Stimulated activated CD8-positive, alpha-beta memory T cell treated with anti-CD3 and anti-CD28 coated beads, Interleukin-4, amount 100 ng/mL, for 1 hour (primary cell): ENCODE measurements at regions not wholly inside any gene's neighbourhood (a gene's known extent, or its start where the extent isn't known, plus 50 kb on each side); places are given as distances from the start of the nearest gene placed in this dataset.
"Not testable (repeated sequence)": the region's sequence is repeated elsewhere in the genome, so short reads cannot be mapped to it uniquely, and the experiment has no call there.

Experiments used
- DNase-seq, 2 donors: peaks; one replicate each; pipeline ENCODE4 v3.0.0-alpha.2; 2020; ENCODE audit warnings: low read depth in 2 of 2, low spot score in 1 of 2

- DNase-seq: no peak
Measured at GRCh38 chr5:62143268-62144229, 162.5 kb upstream of the KIF2A start.

GRCh38 chr5:62144401-62145022 lies 161.5 kb upstream of the KIF2A start:
- no peak for DNase-seq

GRCh38 chr5:62149879-62150278 lies 156.1 kb upstream of the KIF2A start:
- DNase-seq: no peak

GRCh38 chr5:62152394-62153087 lies 153.5 kb upstream of the KIF2A start:
- DNase-seq: no peak

- DNase-seq: no peak
Measured at GRCh38 chr5:62154758-62155157, 151.2 kb upstream of the KIF2A start.

GRCh38 chr5:62155988-62156387 lies 150.0 kb upstream of the KIF2A start:
- DNase-seq: no peak

GRCh38 chr5:62167561-62168057 lies 138.4 kb upstream of the KIF2A start:
- DNase-seq: no peak

- DNase-seq: no peak
Measured at GRCh38 chr5:62168506-62169281, 137.3 kb upstream of the KIF2A start.

GRCh38 chr5:62178258-62178657 lies 127.7 kb upstream of the KIF2A start:
- DNase-seq: no peak

GRCh38 chr5:62182802-62183201 lies 123.2 kb upstream of the KIF2A start:
- DNase-seq: no peak

- DNase-seq: no peak
Measured at GRCh38 chr5:62183727-62184126, 122.3 kb upstream of the KIF2A start.

- no peak for DNase-seq
Measured at GRCh38 chr5:62184444-62184843, 121.6 kb upstream of the KIF2A start.

GRCh38 chr5:62190173-62190572 lies 115.8 kb upstream of the KIF2A start:
- DNase-seq: no peak

GRCh38 chr5:62190931-62191330 lies 115.1 kb upstream of the KIF2A start:
- DNase-seq: no peak

GRCh38 chr5:62192958-62193357 lies 113.0 kb upstream of the KIF2A start:
- DNase-seq: no peak

- DNase-seq: not testable (repeated sequence)
Measured at GRCh38 chr5:62196532-62196931, 109.5 kb upstream of the KIF2A start.

GRCh38 chr5:62197697-62198096 lies 108.3 kb upstream of the KIF2A start:
- DNase-seq: no peak

GRCh38 chr5:62198421-62198820 lies 107.6 kb upstream of the KIF2A start:
- no peak for DNase-seq

- DNase-seq: no peak
Measured at GRCh38 chr5:62199792-62200716, 106.0 kb upstream of the KIF2A start.
